ENCODE measurements at regions not wholly inside any gene's neighbourhood (a gene's known extent, or its start where the extent isn't known, plus 50 kb on each side); places are given as distances from the start of the nearest gene placed in this dataset.

GRCh38 chr18:73384246-73384645 lies 516.5 kb upstream of the NETO1 start:
- TF ChIP-seq FOXA1 (IDR thresholded peaks at IDR 0.05) (no peak), REST (IDR thresholded peaks at IDR 0.05) (no peak), RXRA (IDR thresholded peaks at IDR 0.05) (no peak), FOXA2 (IDR thresholded peaks at IDR 0.05) (no peak), HNF4A (conservative IDR thresholded peaks at IDR 0.05) (no peak), SP1 (IDR thresholded peaks at IDR 0.05) (no peak), YY1 (IDR thresholded peaks at IDR 0.05) (no peak), ATF3 (IDR thresholded peaks at IDR 0.05) (no peak), HNF4G (IDR thresholded peaks at IDR 0.05) (no peak), GABPA (IDR thresholded peaks at IDR 0.05 in 1 of 2, conservative IDR thresholded peaks at IDR 0.05 in 1 of 2) (no peak), TAF1 (conservative IDR thresholded peaks at IDR 0.05) (no peak), EGR1 (IDR thresholded peaks at IDR 0.05; ENCODE audit: low read depth in 2 of 2) (no peak), CTCF (IDR thresholded peaks at IDR 0.05; ENCODE audit: low read depth, low read length, missing input control) (no peak), NR2F2 (IDR thresholded peaks at IDR 0.05) (no peak), RAD21 (IDR thresholded peaks at IDR 0.05) (no peak), JUND (IDR thresholded peaks at IDR 0.05) (no peak)
- TF ChIP-seq, protein P1, sequence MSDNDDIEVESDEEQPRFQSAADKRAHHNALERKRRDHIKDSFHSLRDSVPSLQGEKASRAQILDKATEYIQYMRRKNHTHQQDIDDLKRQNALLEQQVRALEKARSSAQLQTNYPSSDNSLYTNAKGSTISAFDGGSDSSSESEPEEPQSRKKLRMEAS (IDR thresholded peaks at IDR 0.05), result no peak
- TF ChIP-seq, protein P2, sequence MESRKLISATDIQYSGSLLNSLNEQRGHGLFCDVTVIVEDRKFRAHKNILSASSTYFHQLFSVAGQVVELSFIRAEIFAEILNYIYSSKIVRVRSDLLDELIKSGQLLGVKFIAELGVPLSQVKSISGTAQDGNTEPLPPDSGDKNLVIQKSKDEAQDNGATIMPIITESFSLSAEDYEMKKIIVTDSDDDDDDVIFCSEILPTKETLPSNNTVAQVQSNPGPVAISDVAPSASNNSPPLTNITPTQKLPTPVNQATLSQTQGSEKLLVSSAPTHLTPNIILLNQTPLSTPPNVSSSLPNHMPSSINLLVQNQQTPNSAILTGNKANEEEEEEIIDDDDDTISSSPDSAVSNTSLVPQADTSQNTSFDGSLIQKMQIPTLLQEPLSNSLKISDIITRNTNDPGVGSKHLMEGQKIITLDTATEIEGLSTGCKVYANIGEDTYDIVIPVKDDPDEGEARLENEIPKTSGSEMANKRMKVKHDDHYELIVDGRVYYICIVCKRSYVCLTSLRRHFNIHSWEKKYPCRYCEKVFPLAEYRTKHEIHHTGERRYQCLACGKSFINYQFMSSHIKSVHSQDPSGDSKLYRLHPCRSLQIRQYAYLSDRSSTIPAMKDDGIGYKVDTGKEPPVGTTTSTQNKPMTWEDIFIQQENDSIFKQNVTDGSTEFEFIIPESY (IDR thresholded peaks at IDR 0.05), result no peak
- Histone ChIP-seq H3K9me3 (ENCODE audit: control insufficient read depth in 4 of 4, low read length in 3 of 4) (no peaks in the 10 kb centered on the region), H3K27me3 (ENCODE audit: control insufficient read depth in 4 of 4, insufficient read depth in 4 of 4, low read length in 3 of 4) (no peaks in the 10 kb centered on the region), H3K9ac (ENCODE audit: low read depth in 1 of 2, low read length in 2 of 2) (no peak overlapping the region), H3K36me3 (ENCODE audit: control insufficient read depth in 4 of 4, insufficient read depth in 3 of 4, low read depth in 1 of 4, low read length in 3 of 4) (no peaks in the 10 kb centered on the region), H3K4me3 (ENCODE audit: low read depth in 1 of 3, low read length in 3 of 3) (no peak overlapping the region), H3K27ac (ENCODE audit: low read depth in 1 of 2, low read length in 2 of 2) (no peak overlapping the region), H3K4me1 (ENCODE audit: control insufficient read depth in 4 of 4, insufficient read depth in 4 of 4, low read length in 3 of 4) (no peaks in the 10 kb centered on the region)
- DNase-seq (ENCODE audit: low spot score), result no peak
- 75% methylated on average over 4 of the region's 4 CpGs for WGBS

GRCh38 chr18:73381699-73382036 lies 513.9 kb upstream of the NETO1 start:
- DNase-seq (ENCODE audit: low spot score), result no peak
- H3K9me3 ChIP-seq (ENCODE audit: control insufficient read depth in 4 of 4, low read length in 3 of 4), result no peaks in the 10 kb centered on the region
- no peak overlapping the region for H3K4me3 ChIP-seq (ENCODE audit: low read depth in 1 of 3, low read length in 3 of 3)
- H3K4me1 ChIP-seq (ENCODE audit: control insufficient read depth in 4 of 4, insufficient read depth in 4 of 4, low read length in 3 of 4), result no peaks in the 10 kb centered on the region
- H3K27ac ChIP-seq (ENCODE audit: low read depth in 1 of 2, low read length in 2 of 2), result no peak overlapping the region
- no peaks in the 10 kb centered on the region for H3K36me3 ChIP-seq (ENCODE audit: control insufficient read depth in 4 of 4, insufficient read depth in 3 of 4, low read depth in 1 of 4, low read length in 3 of 4)
- no peak overlapping the region for H3K9ac ChIP-seq (ENCODE audit: low read depth in 1 of 2, low read length in 2 of 2)
- H3K27me3 ChIP-seq (ENCODE audit: control insufficient read depth in 4 of 4, insufficient read depth in 4 of 4, low read length in 3 of 4), result no peaks in the 10 kb centered on the region
- TF ChIP-seq, protein P1 (IDR thresholded peaks at IDR 0.05), result no peak
- no peak for TF ChIP-seq EGR1 (IDR thresholded peaks at IDR 0.05; ENCODE audit: low read depth in 2 of 2)
- no peak for TF ChIP-seq RXRA (IDR thresholded peaks at IDR 0.05)
- TF ChIP-seq SP1 (IDR thresholded peaks at IDR 0.05), result no peak
- TF ChIP-seq NR2F2 (IDR thresholded peaks at IDR 0.05), result no peak
- TF ChIP-seq HNF4G (IDR thresholded peaks at IDR 0.05), result no peak
- TF ChIP-seq RAD21 (IDR thresholded peaks at IDR 0.05), result no peak
- TF ChIP-seq FOXA2 (IDR thresholded peaks at IDR 0.05), result no peak
- TF ChIP-seq JUND (IDR thresholded peaks at IDR 0.05), result no peak
- TF ChIP-seq, protein P2 (IDR thresholded peaks at IDR 0.05), result no peak
- no peak for TF ChIP-seq REST (IDR thresholded peaks at IDR 0.05)

All from liver (tissue), 8 donors.